Activated T-cell treated with anti-CD3 and anti-CD28 coated beads, Interleukin-2, amount 50 U/mL, for 72 hours (primary cell): ENCODE measurements at regions not wholly inside any gene's neighbourhood (a gene's known extent, or its start where the extent isn't known, plus 50 kb on each side); places are given as distances from the start of the nearest gene placed in this dataset.

Experiments used
- ATAC-seq, 2 donors: fragments of 150-1000 bp; cut with Tn5 transposase; replicated peaks in 1 of 2; 2 replicates each; pipeline ENCODE4 v1.10.0; 2021; ENCODE audit warnings: moderate library complexity in 2 of 2, mild to moderate bottlenecking in 1 of 2
- DNase-seq, 2 donors: peaks; one replicate each; pipeline ENCODE4 v3.0.0; 2021 to 2022; ENCODE audit warnings: mixed read lengths in 1 of 2
- H3K27ac Mint-ChIP-seq: one replicate; pipeline ENCODE4 v1.8.0; 2022; ENCODE audit warnings: mild to moderate bottlenecking, moderate library complexity, mixed read lengths
- H3K27me3 Mint-ChIP-seq: one replicate; pipeline ENCODE4 v1.8.0; 2022; ENCODE audit warnings: low read depth, mixed read lengths
- H3K36me3 Mint-ChIP-seq, 2 donors: one replicate each; pipeline ENCODE4 v1.8.0; 2022; ENCODE audit warnings: mixed read lengths in 2 of 2, mild to moderate bottlenecking in 1 of 2; ENCODE audit not compliant: insufficient read depth in 2 of 2
- H3K4me1 Mint-ChIP-seq: one replicate; pipeline ENCODE4 v1.8.0; 2022; ENCODE audit warnings: low read depth, mixed read lengths
- H3K4me3 Mint-ChIP-seq, 2 donors: one replicate each; pipeline ENCODE4 v1.8.0; 2022; ENCODE audit warnings: mild to moderate bottlenecking in 2 of 2, mixed read lengths in 2 of 2, moderate library complexity in 2 of 2
- H3K9me3 Mint-ChIP-seq, 2 donors: one replicate each; pipeline ENCODE4 v1.8.0; 2022; ENCODE audit warnings: mixed read lengths in 2 of 2

DNA sequence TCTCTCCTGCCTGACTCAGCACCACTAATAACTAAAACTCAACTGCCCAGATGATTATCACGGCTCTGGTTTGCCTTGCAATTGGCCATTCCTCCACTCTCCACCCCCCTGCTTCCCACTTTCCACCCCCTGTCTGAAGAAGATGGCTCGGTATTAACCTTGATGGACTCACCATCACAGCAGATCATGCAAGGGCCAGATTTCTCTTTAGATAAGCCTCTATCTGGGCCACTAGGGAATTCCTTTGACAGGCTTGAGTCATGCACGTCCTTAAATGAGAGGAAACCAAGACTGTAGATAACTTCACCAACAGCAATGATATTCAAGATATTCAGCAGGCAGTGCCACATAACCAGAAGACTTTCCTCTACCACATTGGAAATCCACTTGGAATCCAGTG lies 131.1 kb upstream of the NBEA start:
- H3K4me1 Mint-ChIP-seq: no peaks in the 10 kb centered on the region
- no peaks in the 10 kb centered on the region for H3K27me3 Mint-ChIP-seq
- peaks cover 7 to 9% of the 10 kb centered on the region in 2 donors for H3K9me3 Mint-ChIP-seq
- ATAC-seq (no peak), DNase-seq (no peak)
- H3K36me3 Mint-ChIP-seq: peaks cover 0 to 4% of the 10 kb centered on the region in 2 donors
- H3K4me3 Mint-ChIP-seq: no peak overlapping the region
- no peak overlapping the region for H3K27ac Mint-ChIP-seq

DNA sequence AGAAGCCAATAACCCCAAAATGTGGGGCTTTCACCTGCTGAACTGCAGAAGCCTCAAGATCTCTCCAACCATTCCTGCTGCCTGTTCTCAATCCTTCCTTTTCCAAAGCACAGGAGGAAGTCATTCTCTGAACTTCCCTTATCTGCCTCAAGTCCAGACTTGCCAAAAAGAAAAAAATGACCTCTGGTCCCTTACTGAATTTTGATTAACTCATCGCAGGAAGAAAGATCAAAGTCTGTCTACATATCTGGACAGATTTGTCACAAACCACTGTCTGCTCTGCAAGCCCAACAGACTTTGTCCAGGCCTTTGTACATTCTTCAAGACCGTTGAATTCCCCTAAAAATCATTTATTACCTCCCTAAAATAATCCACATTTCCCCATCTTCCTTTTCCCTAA lies 126.5 kb upstream of the NBEA start:
- Mint-ChIP-seq H3K4me1 (no peaks in the 10 kb centered on the region), H3K36me3 (peaks cover 0 to 4% of the 10 kb centered on the region in 2 donors), H3K9me3 (peaks cover 7 to 9% of the 10 kb centered on the region in 2 donors), H3K27me3 (no peaks in the 10 kb centered on the region), H3K4me3 (no peak overlapping the region), H3K27ac (no peak overlapping the region)
- DNase-seq (no peak), ATAC-seq (no peak)

DNA sequence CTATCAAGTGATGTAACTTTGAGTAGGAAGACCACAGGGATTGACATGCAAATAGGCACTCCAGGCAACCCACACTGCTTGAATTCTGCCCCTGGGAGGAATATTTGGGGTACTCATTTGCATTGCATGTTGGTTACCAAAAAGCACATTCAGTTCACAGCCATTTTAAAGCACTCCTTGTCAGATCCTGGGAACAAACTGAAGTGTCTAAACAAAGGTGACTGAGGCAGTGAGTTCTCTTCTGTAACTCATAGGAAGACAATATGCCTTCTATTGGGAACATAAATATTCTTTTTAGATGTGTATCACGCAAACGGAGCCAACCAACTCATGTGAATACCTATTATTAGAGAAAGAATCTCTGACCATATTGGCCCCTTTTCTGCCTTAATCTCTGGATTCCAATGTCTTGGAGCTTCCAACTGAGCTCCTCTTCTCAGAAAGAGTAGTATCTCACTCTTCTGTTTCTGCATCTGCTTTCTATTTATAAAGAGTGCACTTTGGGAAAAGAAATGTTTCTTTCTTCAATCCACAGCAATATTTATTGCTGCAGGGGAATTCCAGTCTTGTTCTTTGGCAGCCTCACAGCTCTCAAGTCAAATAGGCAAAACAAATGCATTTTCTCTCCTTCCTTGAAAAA lies 125.7 kb upstream of the NBEA start:
- DNase-seq (no peak), ATAC-seq (no peak)
- Mint-ChIP-seq H3K4me1 (no peaks in the 10 kb centered on the region), H3K27ac (no peak overlapping the region), H3K9me3 (peaks cover 7 to 9% of the 10 kb centered on the region in 2 donors), H3K4me3 (no peak overlapping the region), H3K27me3 (no peaks in the 10 kb centered on the region), H3K36me3 (peaks cover 0 to 4% of the 10 kb centered on the region in 2 donors)

DNA sequence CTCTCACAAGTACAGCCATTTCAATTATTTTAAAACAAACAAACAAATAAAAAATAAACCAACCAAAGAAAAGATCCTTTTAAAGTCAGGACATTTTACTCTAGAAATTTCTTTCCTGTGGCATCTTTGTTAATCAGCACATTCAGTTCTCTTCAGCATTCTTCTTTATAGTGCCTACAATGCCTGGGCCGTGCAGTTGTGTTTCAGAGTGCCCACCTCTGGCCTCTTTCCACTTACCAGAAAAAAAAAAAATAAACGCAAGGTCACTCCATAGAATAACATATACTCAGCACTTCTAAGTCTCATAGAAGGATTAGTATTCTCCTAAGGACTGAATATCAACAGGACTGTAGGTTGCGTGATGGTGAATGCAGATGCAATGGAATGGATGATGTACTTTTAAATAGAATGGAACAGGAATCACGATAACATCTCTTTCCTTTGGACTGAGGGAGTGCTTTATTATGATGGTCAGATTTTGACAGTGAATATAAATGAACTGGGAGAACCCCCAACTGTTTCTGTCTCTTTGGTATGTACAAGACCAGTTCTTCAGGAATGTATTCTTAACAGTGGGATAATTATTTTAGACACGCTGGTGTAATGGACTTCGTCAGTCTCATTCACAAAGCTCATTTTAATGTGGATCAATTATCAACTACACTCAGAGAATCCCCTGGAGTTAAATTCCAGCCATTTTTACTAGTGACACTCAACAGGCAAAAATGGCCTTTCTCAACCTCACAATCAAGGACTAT lies 125.0 kb upstream of the NBEA start:
- Mint-ChIP-seq H3K27me3 (no peaks in the 10 kb centered on the region), H3K27ac (no peak overlapping the region), H3K4me3 (no peak overlapping the region), H3K4me1 (no peaks in the 10 kb centered on the region), H3K36me3 (peaks cover 0 to 3% of the 10 kb centered on the region in 2 donors), H3K9me3 (peaks cover 5 to 7% of the 10 kb centered on the region in 2 donors)
- DNase-seq (no peak), ATAC-seq (no peak)

DNA sequence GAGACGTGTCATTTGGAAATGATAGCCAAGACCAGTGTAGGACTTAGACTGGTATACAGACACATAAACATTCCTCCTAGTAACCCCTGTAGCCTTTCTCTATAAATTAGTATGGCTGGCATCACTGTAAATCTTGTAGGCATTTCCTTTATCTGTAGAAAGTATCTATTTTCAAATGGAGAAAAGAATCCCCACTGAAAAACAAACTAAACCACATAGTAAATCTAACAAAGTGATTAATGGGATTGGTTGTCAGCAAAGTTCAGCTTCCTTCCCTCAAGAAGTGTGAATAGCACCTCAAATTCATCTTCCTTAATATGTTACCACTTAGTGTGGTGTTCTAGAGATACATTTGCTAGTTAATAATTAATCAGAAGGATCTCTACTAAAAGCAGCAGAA lies 119.4 kb upstream of the NBEA start:
- no peak for ATAC-seq
- Mint-ChIP-seq H3K9me3 (peaks cover 0 to 1% of the 10 kb centered on the region in 2 donors), H3K4me1 (no peaks in the 10 kb centered on the region), H3K27me3 (peaks cover 10% of the 10 kb centered on the region), H3K36me3 (peaks cover 0 to 2% of the 10 kb centered on the region in 2 donors), H3K27ac (no peak overlapping the region), H3K4me3 (no peak overlapping the region)
- DNase-seq: no peak

DNA sequence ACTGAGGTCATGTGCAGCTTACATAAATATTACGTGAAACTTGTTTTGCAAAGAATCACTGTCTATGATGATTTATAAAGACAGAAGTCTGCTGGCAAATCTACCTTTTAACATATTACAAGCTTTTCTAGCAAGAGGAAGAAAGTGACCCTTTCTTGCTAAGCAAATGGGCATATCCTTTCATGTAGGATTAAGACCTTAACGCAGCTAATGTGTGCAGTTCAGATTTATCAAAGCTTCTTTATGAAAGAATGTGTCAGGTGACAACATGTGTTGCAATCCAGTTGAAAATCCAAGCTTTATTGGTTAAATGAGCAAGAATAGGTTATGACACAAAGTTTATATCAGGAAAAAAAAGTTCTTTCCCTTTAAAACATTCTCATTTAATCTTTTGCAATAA lies 115.6 kb upstream of the NBEA start:
- Mint-ChIP-seq H3K4me3 (no peak overlapping the region), H3K27me3 (peaks cover 16% of the 10 kb centered on the region), H3K9me3 (peaks cover 0 to 1% of the 10 kb centered on the region in 2 donors), H3K4me1 (no peaks in the 10 kb centered on the region), H3K36me3 (peaks cover 0 to 2% of the 10 kb centered on the region in 2 donors), H3K27ac (no peak overlapping the region)
- no peak for ATAC-seq
- no peak for DNase-seq

DNA sequence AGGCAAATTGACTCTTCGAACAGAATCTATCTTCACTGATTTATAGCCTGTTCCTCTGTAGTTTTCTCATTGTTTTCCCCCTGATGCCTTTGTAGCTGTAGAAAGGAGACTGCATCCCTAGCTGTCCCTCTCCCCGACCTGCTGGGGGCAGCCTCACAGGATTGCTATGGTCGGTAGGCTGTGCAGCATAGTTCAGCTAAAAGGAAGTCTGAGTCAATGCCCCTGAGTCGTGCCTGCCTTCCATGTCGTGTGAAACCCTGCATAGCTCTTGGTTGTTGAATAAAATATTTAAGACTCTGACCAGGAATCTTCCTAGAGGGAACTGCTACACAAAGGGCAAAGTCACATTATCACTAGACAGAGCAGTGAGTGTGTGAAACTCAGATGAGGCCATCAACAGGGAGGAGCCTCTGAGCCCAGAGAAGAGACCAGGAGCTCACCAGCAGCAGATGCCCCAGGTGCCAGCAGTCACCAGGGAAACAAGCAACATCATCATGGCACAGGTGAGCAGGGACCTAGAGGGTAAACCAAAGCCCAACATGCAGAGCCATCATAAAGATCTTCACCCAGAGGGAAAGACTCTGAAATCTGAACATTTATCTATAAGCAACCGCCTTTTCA lies 108.4 kb upstream of the NBEA start:
- no peaks in the 10 kb centered on the region for H3K36me3 Mint-ChIP-seq
- peaks cover 0 to 5% of the 10 kb centered on the region in 2 donors for H3K9me3 Mint-ChIP-seq
- H3K27ac Mint-ChIP-seq: no peak overlapping the region
- H3K4me3 Mint-ChIP-seq: no peak overlapping the region
- no peaks in the 10 kb centered on the region for H3K4me1 Mint-ChIP-seq
- DNase-seq (peak in 1 of 2 donors; percentile 0), ATAC-seq (peak in 1 of 2 donors; percentile 39)
- peaks cover 6% of the 10 kb centered on the region for H3K27me3 Mint-ChIP-seq

DNA sequence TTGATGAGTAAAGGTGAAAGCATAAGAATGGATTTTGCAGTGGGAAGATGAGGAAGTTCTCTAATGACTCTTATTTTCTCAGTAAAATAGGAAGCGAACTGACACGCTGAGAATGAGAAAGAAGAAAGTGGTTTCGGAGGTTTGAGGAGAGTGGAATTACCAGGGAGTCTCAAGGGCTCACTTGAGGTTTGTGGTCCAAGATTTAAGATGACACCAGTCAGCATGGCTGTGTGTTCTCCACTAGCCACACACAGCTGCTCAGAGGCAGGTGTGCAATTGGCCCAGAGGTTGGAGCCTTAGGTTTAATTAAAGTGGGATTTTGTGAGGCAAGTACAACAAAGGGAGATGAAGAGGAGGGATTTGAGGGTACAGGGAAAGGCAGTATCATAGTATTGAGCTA lies 99.6 kb upstream of the NBEA start:
- no peaks in the 10 kb centered on the region for H3K4me1 Mint-ChIP-seq
- DNase-seq: no peak
- no peaks in the 10 kb centered on the region for H3K36me3 Mint-ChIP-seq
- H3K4me3 Mint-ChIP-seq: no peak overlapping the region
- H3K27ac Mint-ChIP-seq: no peak overlapping the region
- ATAC-seq: no peak
- H3K27me3 Mint-ChIP-seq: no peaks in the 10 kb centered on the region
- peaks cover 0 to 2% of the 10 kb centered on the region in 2 donors for H3K9me3 Mint-ChIP-seq

DNA sequence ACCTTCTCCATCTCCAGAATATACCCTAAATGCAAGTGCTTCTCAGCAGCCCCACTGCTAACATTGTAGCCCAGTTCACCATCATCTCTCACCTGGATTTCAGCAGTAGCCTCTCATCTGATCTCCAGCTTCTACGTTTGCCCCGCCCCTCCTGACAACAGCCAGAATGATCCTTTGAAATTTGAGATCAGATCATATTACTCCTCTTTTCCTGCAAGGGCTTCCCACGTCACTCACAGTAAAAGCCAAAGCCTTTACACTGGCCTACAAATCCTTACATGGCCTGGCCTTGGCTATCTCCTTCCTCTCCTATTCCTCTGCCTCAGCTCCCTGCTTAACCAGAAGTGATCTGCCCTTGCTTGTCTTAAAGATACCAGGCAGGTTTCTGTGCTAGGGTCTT lies 94.3 kb upstream of the NBEA start:
- ATAC-seq: no peak
- DNase-seq: no peak
- H3K4me1 Mint-ChIP-seq: no peaks in the 10 kb centered on the region
- no peak overlapping the region for H3K4me3 Mint-ChIP-seq
- peaks cover 0 to 4% of the 10 kb centered on the region in 2 donors for H3K9me3 Mint-ChIP-seq
- no peaks in the 10 kb centered on the region for H3K36me3 Mint-ChIP-seq
- H3K27me3 Mint-ChIP-seq: no peaks in the 10 kb centered on the region
- no peak overlapping the region for H3K27ac Mint-ChIP-seq

DNA sequence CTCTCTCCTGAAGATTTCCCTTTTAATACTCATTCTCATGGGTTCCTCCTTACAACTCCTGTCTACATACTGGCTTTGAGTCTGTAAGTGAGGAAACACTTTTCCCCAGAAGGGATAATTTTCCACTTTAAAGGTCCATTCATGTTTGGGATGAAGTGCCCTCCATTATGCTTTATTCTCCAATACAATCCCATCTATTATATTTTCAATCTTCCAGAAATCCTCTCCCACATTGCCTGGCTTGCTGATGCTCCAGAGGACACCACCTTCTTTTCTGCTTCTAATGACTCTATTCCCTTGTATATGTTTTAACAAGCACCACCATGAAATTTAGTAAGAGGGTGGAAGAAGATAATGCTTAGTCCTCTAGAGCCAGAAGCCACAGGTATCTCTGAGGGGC lies 92.7 kb upstream of the NBEA start:
- Mint-ChIP-seq H3K36me3 (no peaks in the 10 kb centered on the region), H3K27me3 (no peaks in the 10 kb centered on the region), H3K9me3 (peaks cover 0 to 4% of the 10 kb centered on the region in 2 donors), H3K27ac (no peak overlapping the region), H3K4me1 (no peaks in the 10 kb centered on the region), H3K4me3 (no peak overlapping the region)
- no peak for ATAC-seq
- no peak for DNase-seq

DNA sequence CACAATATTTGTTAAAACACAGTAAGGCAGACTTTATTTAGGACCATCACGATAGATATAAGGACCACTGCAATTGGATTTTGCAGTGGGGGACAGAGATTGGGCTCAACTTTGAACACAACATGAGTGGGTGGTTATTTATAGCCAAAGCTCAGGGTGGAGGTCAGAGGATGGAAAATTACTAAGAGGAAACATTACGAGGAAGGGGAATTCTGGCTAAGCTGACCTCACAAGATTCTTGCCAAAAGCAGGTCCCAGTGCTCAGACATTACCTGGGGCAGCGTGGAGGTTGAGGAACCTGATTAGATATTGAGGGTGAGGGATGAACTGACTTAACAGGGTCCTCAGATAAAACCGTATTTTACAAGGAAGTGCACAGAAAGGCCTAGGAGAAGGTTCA lies 88.9 kb upstream of the NBEA start:
- no peaks in the 10 kb centered on the region for H3K9me3 Mint-ChIP-seq
- DNase-seq: no peak
- H3K4me1 Mint-ChIP-seq: no peaks in the 10 kb centered on the region
- no peak overlapping the region for H3K4me3 Mint-ChIP-seq
- H3K27ac Mint-ChIP-seq: no peak overlapping the region
- H3K36me3 Mint-ChIP-seq: no peaks in the 10 kb centered on the region
- no peak for ATAC-seq
- no peaks in the 10 kb centered on the region for H3K27me3 Mint-ChIP-seq

DNA sequence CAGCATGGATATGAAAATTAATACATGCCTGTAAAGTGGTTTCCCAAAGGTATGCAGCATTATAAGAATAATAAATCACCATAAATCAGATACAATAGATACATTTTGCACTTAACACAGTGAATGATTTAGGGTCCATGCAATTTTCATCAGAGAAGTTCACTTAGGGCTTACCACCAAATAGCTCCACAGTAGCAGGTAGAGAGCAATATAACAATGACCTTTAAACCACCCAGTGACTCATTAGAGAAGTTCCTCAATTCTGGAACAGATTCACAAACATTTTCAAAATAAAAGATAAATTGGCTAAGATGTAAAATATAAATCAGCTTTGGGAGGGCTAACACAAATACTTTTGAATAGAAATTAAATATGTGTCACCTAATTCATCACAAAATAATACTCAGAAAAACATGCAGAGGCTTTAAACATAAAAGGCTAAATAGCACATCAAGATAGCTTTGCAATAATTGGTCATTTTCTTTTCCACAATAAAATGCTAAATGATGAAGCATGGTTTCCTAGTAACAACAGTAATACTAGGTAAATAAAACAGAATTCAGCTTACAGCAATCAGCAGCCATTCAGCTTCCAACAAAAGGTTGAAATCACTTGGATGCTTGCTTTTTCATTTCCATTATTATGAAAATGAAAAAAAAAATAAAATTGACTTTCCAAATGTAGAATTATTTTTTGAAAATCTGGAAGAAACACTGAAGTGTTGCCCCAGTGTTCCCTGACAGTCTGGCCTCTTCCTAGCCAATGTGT lies 84.3 kb upstream of the NBEA start:
- Mint-ChIP-seq H3K4me3 (no peak overlapping the region), H3K27ac (no peak overlapping the region), H3K9me3 (peaks cover 0 to 2% of the 10 kb centered on the region in 2 donors), H3K36me3 (no peaks in the 10 kb centered on the region), H3K4me1 (no peaks in the 10 kb centered on the region), H3K27me3 (no peaks in the 10 kb centered on the region)
- DNase-seq (no peak), ATAC-seq (no peak)

DNA sequence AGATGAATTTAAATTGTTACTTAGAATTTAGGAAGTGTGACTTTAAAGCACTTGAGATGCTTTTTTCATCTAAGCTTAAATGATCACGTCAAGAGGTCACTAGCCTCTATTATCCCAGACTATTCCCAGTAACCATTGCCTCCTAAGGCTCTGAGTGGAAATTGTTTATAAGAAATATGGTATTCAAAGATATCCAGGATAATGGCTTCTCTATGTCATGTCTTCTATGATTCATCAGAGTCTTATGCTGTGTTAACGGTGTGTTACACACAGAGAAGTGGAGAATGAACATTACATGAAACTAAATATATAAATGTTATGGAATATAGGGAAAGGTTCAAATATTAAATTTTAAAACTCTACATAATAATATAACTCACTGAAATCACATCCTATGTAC lies 79.8 kb upstream of the NBEA start:
- H3K4me1 Mint-ChIP-seq: no peaks in the 10 kb centered on the region
- no peaks in the 10 kb centered on the region for H3K27me3 Mint-ChIP-seq
- H3K9me3 Mint-ChIP-seq: peaks cover 0 to 2% of the 10 kb centered on the region in 2 donors
- no peak overlapping the region for H3K4me3 Mint-ChIP-seq
- DNase-seq (no peak), ATAC-seq (no peak)
- no peak overlapping the region for H3K27ac Mint-ChIP-seq
- H3K36me3 Mint-ChIP-seq: no peaks in the 10 kb centered on the region
